H9 (cell line): ENCODE measurements at regions not wholly inside any gene's neighbourhood (a gene's known extent, or its start where the extent isn't known, plus 50 kb on each side); places are given as distances from the start of the nearest gene placed in this dataset.

Experiments used
- DNase-seq: peaks from one replicate; pipeline ENCODE4 v3.0.0-alpha.2; 2017
- H2AFZ ChIP-seq: one replicate; pipeline ENCODE4 v1.6.1; 2013; ENCODE audit warnings: mild to moderate bottlenecking, low read length, control low read depth, moderate library complexity
- H2AK5ac ChIP-seq: 2 replicates; pipeline ENCODE4 v1.6.1; 2013; ENCODE audit warnings: low read length, control low read depth, mixed read lengths; ENCODE audit not compliant: insufficient read length
- H2BK120ac ChIP-seq: one replicate; pipeline ENCODE4 v1.6.1; 2013; ENCODE audit warnings: low read depth, mild to moderate bottlenecking, low read length, control low read depth, inconsistent platforms; ENCODE audit not compliant: poor library complexity, severe bottlenecking
- H2BK12ac ChIP-seq: 2 replicates; pipeline ENCODE4 v1.6.1; 2013; ENCODE audit warnings: low read length, control low read depth, mixed read lengths, low read depth; ENCODE audit not compliant: insufficient read length
- H2BK15ac ChIP-seq: 2 replicates; pipeline ENCODE4 v1.6.1; 2013; ENCODE audit warnings: low read depth, low read length, control low read depth
- H2BK20ac ChIP-seq: one replicate; pipeline ENCODE4 v1.6.1; 2013; ENCODE audit warnings: low read depth, mild to moderate bottlenecking, low read length, control low read depth, inconsistent platforms; ENCODE audit not compliant: poor library complexity, severe bottlenecking
- H2BK5ac ChIP-seq: 2 replicates; pipeline ENCODE4 v1.6.1; 2013; ENCODE audit warnings: low read length, control low read depth, mixed read lengths; ENCODE audit not compliant: insufficient read length
- H3K14ac ChIP-seq: 2 replicates; pipeline ENCODE4 v1.6.1; 2013; ENCODE audit warnings: low read length, control low read depth; ENCODE audit not compliant: insufficient read depth
- H3K18ac ChIP-seq: 2 replicates; pipeline ENCODE4 v1.6.1; 2013; ENCODE audit warnings: low read depth, mild to moderate bottlenecking, mixed read lengths, low read length, control low read depth; ENCODE audit not compliant: insufficient read length
- H3K23ac ChIP-seq: 2 replicates; pipeline ENCODE4 v1.6.1; 2013; ENCODE audit warnings: low read length, control low read depth, mixed read lengths, low read depth; ENCODE audit not compliant: insufficient read length
- H3K23me2 ChIP-seq: 2 replicates; pipeline ENCODE4 v1.6.1; 2013; ENCODE audit warnings: low read depth, mild to moderate bottlenecking, mixed read lengths, low read length, control low read depth; ENCODE audit not compliant: insufficient read length, poor library complexity, severe bottlenecking
- H3K27ac ChIP-seq: 2 replicates; pipeline ENCODE4 v1.5.1; 2013; ENCODE audit warnings: low read length, control low read depth, mixed read lengths, low read depth; ENCODE audit not compliant: insufficient read length
- H3K27me3 ChIP-seq: 2 replicates; pipeline ENCODE4 v1.6.1; 2013; ENCODE audit warnings: low read length, control low read depth, inconsistent platforms; ENCODE audit not compliant: insufficient read depth
- H3K4ac ChIP-seq: 2 replicates; pipeline ENCODE4 v1.6.1; 2013; ENCODE audit warnings: low read depth, mild to moderate bottlenecking, control low read depth, inconsistent platforms, low read length, moderate library complexity
- H3K4me1 ChIP-seq: 2 replicates; pipeline ENCODE4 v1.6.1; 2013; ENCODE audit warnings: low read length, control low read depth, inconsistent platforms; ENCODE audit not compliant: insufficient read depth
- H3K4me2 ChIP-seq: 2 replicates; pipeline ENCODE4 v1.6.1; 2013; ENCODE audit warnings: low read length, control low read depth, mixed read lengths; ENCODE audit not compliant: insufficient read length, insufficient read depth
- H3K56ac ChIP-seq: 2 replicates; pipeline ENCODE4 v1.6.1; 2013; ENCODE audit warnings: low read depth, mild to moderate bottlenecking, mixed read lengths, low read length, control low read depth; ENCODE audit not compliant: insufficient read length
- H3K79me1 ChIP-seq: 2 replicates; pipeline ENCODE4 v1.6.1; 2013; ENCODE audit warnings: low read depth, mild to moderate bottlenecking, moderate library complexity, low read length, control low read depth, inconsistent platforms; ENCODE audit not compliant: insufficient read depth, poor library complexity, severe bottlenecking
- H3K79me2 ChIP-seq: 2 replicates; pipeline ENCODE4 v1.6.1; 2013; ENCODE audit warnings: low read length, control low read depth, inconsistent platforms; ENCODE audit not compliant: insufficient read depth
- H3K9ac ChIP-seq: 2 replicates; pipeline ENCODE4 v1.6.1; 2013; ENCODE audit warnings: low read length, control low read depth, mixed read lengths; ENCODE audit not compliant: insufficient read length; ENCODE audit errors: extremely low read depth
- H3K9me3 ChIP-seq: one replicate; pipeline ENCODE4 v1.6.1; 2013; ENCODE audit warnings: low read depth, low read length, inconsistent platforms; ENCODE audit not compliant: control insufficient read depth
- H3T11ph ChIP-seq: one replicate; pipeline ENCODE4 v1.6.1; 2013; ENCODE audit warnings: mild to moderate bottlenecking, low read length, control low read depth, inconsistent platforms
- H4K20me1 ChIP-seq: one replicate; pipeline ENCODE4 v1.6.1; 2013; ENCODE audit not compliant: control insufficient read depth, insufficient read length, insufficient read depth
- H4K5ac ChIP-seq: 2 replicates; pipeline ENCODE4 v1.6.1; 2013; ENCODE audit warnings: low read depth, mild to moderate bottlenecking, mixed read lengths, low read length, control low read depth; ENCODE audit not compliant: insufficient read length
- H4K8ac ChIP-seq: replicated peaks from 2 replicates; pipeline ENCODE4 v1.6.1; 2013; ENCODE audit warnings: low read length, control low read depth, mixed read lengths, low read depth; ENCODE audit not compliant: insufficient read length
- H4K91ac ChIP-seq: 2 replicates; pipeline ENCODE4 v1.6.1; 2013; ENCODE audit warnings: low read depth, mild to moderate bottlenecking, moderate library complexity, mixed read lengths, low read length, control low read depth; ENCODE audit not compliant: insufficient read length
- H3K27ac Mint-ChIP-seq, 3 experiments: 2 replicates in 2 of 3; 3 replicates in 1 of 3; pipeline ENCODE4 v1.8.0; 2020 to 2021; ENCODE audit warnings: mixed read lengths in 3 of 3, mild to moderate bottlenecking in 1 of 3, moderate library complexity in 1 of 3
- H3K27me3 Mint-ChIP-seq: 2 replicates; pipeline ENCODE4 v1.8.0; 2021; ENCODE audit warnings: low read depth, mild to moderate bottlenecking, moderate library complexity, mixed read lengths
- H3K36me3 Mint-ChIP-seq, 3 experiments: 2 replicates in 2 of 3; 3 replicates in 1 of 3; pipeline ENCODE4 v1.8.0; 2020 to 2021; ENCODE audit warnings: low read depth in 3 of 3, mixed read lengths in 3 of 3; ENCODE audit not compliant: insufficient read depth in 1 of 3
- H3K4me1 Mint-ChIP-seq, 2 experiments: 2 replicates each; pipeline ENCODE4 v1.8.0; 2020; ENCODE audit warnings: mixed read lengths in 2 of 2
- H3K4me3 Mint-ChIP-seq, 2 experiments: 2 replicates in 1 of 2; 3 replicates in 1 of 2; pipeline ENCODE4 v1.8.0; 2020 to 2021; ENCODE audit warnings: mild to moderate bottlenecking in 2 of 2, mixed read lengths in 2 of 2, moderate library complexity in 1 of 2
- H3K9me3 Mint-ChIP-seq, 2 experiments: 2 replicates in 1 of 2; 3 replicates in 1 of 2; pipeline ENCODE4 v1.8.0; 2020; ENCODE audit warnings: mild to moderate bottlenecking in 2 of 2, mixed read lengths in 2 of 2, moderate library complexity in 1 of 2
- CTCF ChIP-seq: fragments of 200-600 bp; sonication (generic); conservative IDR thresholded peaks from 3 replicates; pipeline ENCODE4 v1.8.0; 2021; ENCODE audit warnings: antibody characterized with exemption, mild to moderate bottlenecking
- WGBS: extraction: QIAGEN DNeasy Blood & Tissue Kit; methylation state at CpG from one replicate; pipeline ENCODE4 v1.1.7; 2013; ENCODE audit warnings: missing lambda C conversion rate, low lambda C conversion rate, mixed read lengths; ENCODE audit not compliant: insufficient read length; ENCODE audit errors: extremely low coverage; 5-methylcytosine and 5-hydroxymethylcytosine counted together

- no peak for TF ChIP-seq CTCF
- Histone ChIP-seq H3K4me1 (no peaks in the 10 kb centered on the region), H3K4ac (no peak overlapping the region), H2BK120ac (no peak overlapping the region), H3T11ph (no peak overlapping the region), H3K27ac (no peak overlapping the region), H3K23me2 (no peaks in the 10 kb centered on the region), H4K8ac (no peak overlapping the region), H3K23ac (no peak overlapping the region), H4K5ac (no peak overlapping the region), H3K79me2 (no peaks in the 10 kb centered on the region), H3K27me3 (no peaks in the 10 kb centered on the region), H2BK20ac (no peak overlapping the region), H4K91ac (no peak overlapping the region), H2BK12ac (no peak overlapping the region), H2AFZ (no peak overlapping the region), H3K14ac (no peak overlapping the region), H3K9ac (no peak overlapping the region), H3K79me1 (no peaks in the 10 kb centered on the region), H2BK15ac (no peak overlapping the region), H2BK5ac (no peak overlapping the region), H3K4me2 (no peak overlapping the region), H3K9me3 (no peaks in the 10 kb centered on the region), H3K56ac (no peak overlapping the region), H2AK5ac (no peak overlapping the region), H4K20me1 (no peaks in the 10 kb centered on the region), H3K18ac (no peak overlapping the region)
- Mint-ChIP-seq H3K36me3 (peaks cover 5 to 17% (median 6%) of the 10 kb centered on the region in 3 experiments; a peak in 6 of 7 replicates), H3K4me1 (no peaks in the 10 kb centered on the region), H3K9me3 (peaks cover 18 to 19% of the 10 kb centered on the region in 2 experiments), H3K4me3 (no peak overlapping the region), H3K27me3 (no peaks in the 10 kb centered on the region; the same call in 1 of the 2 replicates), H3K27ac (no peak overlapping the region; a peak in 1 of 7 replicates)
- no peak for DNase-seq
- WGBS, result no CpG with 5 or more reads among the region's 2 CpGs
These were observed 147.2 kb upstream of the FAM98A start for GRCh38 chr2:33746208-33746800.
